Sigmoid colon (tissue), 6 donors: ENCODE measurements at regions not wholly inside any gene's neighbourhood (a gene's known extent, or its start where the extent isn't known, plus 50 kb on each side); places are given as distances from the start of the nearest gene placed in this dataset.

Experiments used
- DNase-seq: peaks from one replicate; pipeline ENCODE4 v3.0.0-alpha.2; 2019
- H3K27ac ChIP-seq, 4 donors: fragments of 200-600 bp; sonication (generic); one replicate each; pipeline ENCODE4 v1.5.1; 2016 to 2019; ENCODE audit warnings: mild to moderate bottlenecking in 1 of 4
- H3K27me3 ChIP-seq, 3 donors: fragments of 200-600 bp; sonication (generic); one replicate each; pipeline ENCODE4 v1.5.1; 2019; ENCODE audit warnings: mild to moderate bottlenecking in 1 of 3
- H3K36me3 ChIP-seq, 4 donors: fragments of 200-600 bp; sonication (generic); one replicate each; pipeline ENCODE4 v1.5.1; 2016 to 2019
- H3K4me1 ChIP-seq, 4 donors: fragments of 200-600 bp; sonication (generic); one replicate each; pipeline ENCODE4 v1.5.1; 2017 to 2019
- H3K4me3 ChIP-seq, 4 donors: fragments of 200-600 bp; sonication (generic); one replicate each; pipeline ENCODE4 v1.5.1; 2017 to 2019; ENCODE audit warnings: mild to moderate bottlenecking in 2 of 4, moderate library complexity in 1 of 4
- H3K9me3 ChIP-seq, 4 donors: fragments of 200-600 bp in 3 of 4; sonication (generic) in 3 of 4; one replicate each; pipeline versions ENCODE4 v1.5.1 to v1.6.1; 2013 to 2019
- EP300 ChIP-seq, 4 donors: sonication (generic); formaldehyde crosslinking; IDR thresholded peaks; one replicate each; pipeline ENCODE4 v1.6.1; 2017; ENCODE audit warnings: antibody characterized with exemption in 4 of 4
- POLR2A ChIP-seq, 2 donors: fragments of 450-650 bp; IDR thresholded peaks; one replicate each; pipeline ENCODE4 v1.6.1; 2016; ENCODE audit warnings: antibody characterized with exemption in 2 of 2, mild to moderate bottlenecking in 2 of 2, moderate library complexity in 2 of 2
- POLR2AphosphoS5 ChIP-seq, 4 donors: sonication (generic); formaldehyde crosslinking; IDR thresholded peaks; one replicate each; pipeline ENCODE4 v1.6.1; 2017; ENCODE audit warnings: antibody characterized with exemption in 4 of 4
- WGBS, 2 donors: extraction: QIAGEN DNeasy Blood & Tissue Kit; methylation state at CpG; one replicate each; pipeline ENCODE4 v1.1.7; 2013; 5-methylcytosine and 5-hydroxymethylcytosine counted together
- intact Hi-C: fragments of 100-400 bp; cut with DNase I; formaldehyde crosslinking; loops from one replicate; pipeline ENCODE4 v1.15.1; 2023
- TF ChIP-seq, protein P1 (sequence below), 4 experiments: fragments of 450-650 bp in 3 of 4; fragments of 200-600 bp in 1 of 4; IDR thresholded peaks; one replicate each; pipeline ENCODE4 v1.5.1; 2016 to 2019; ENCODE audit warnings: antibody characterized with exemption in 4 of 4, mild to moderate bottlenecking in 3 of 4, moderate library complexity in 2 of 4
- donor health status: healthy with polysubstance abuse.
- donor health status: healthy.

DNA sequence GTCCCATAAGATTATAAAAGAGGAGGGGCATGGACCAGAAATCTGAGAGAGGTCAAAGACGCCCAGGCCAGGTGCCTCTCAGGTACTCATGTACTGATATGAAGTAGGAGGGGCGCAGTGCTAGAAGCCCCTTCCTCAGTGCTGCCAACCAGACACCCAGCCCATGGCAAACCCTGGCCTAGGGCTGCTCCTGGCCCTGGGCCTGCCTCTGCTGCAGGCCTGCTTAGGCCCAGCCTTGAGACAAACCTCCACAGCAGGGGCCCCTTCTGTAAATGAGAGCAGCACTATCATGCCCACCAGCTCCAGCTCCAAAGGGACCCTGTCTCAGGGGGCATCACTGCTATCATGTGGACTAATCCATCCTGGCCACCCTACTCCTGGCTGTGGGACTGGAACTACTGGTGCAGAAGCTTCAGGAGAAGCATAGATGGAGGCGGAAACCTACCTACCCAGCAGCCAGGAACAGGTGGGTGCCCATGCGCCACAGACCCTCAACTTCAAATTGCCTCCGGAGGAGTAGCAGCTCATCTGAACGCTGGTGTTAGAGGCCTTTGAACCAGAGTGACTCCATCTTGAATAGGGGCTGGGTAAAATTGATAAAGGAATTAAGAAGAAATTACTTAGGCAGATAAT is 72.4 kb upstream of the LGSN start:
- intact Hi-C loops, result no loop called here
- TF ChIP-seq, protein P1, sequence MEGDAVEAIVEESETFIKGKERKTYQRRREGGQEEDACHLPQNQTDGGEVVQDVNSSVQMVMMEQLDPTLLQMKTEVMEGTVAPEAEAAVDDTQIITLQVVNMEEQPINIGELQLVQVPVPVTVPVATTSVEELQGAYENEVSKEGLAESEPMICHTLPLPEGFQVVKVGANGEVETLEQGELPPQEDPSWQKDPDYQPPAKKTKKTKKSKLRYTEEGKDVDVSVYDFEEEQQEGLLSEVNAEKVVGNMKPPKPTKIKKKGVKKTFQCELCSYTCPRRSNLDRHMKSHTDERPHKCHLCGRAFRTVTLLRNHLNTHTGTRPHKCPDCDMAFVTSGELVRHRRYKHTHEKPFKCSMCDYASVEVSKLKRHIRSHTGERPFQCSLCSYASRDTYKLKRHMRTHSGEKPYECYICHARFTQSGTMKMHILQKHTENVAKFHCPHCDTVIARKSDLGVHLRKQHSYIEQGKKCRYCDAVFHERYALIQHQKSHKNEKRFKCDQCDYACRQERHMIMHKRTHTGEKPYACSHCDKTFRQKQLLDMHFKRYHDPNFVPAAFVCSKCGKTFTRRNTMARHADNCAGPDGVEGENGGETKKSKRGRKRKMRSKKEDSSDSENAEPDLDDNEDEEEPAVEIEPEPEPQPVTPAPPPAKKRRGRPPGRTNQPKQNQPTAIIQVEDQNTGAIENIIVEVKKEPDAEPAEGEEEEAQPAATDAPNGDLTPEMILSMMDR (IDR thresholded peaks at IDR 0.05), result no peak
- no peak for TF ChIP-seq POLR2A (IDR thresholded peaks at IDR 0.05)
- TF ChIP-seq EP300 (IDR thresholded peaks at IDR 0.05), result no peak
- TF ChIP-seq POLR2AphosphoS5 (IDR thresholded peaks at IDR 0.05), result no peak
- H3K4me3 ChIP-seq, result no peak overlapping the region
- no peak overlapping the region for H3K27ac ChIP-seq
- no peaks in the 10 kb centered on the region for H3K9me3 ChIP-seq
- 93 to 96% methylated on average over 6 of the region's 6 CpGs for WGBS, 2 donors
- DNase-seq, result no peak
- H3K36me3 ChIP-seq, result no peaks in the 10 kb centered on the region
- H3K4me1 ChIP-seq, result no peaks in the 10 kb centered on the region
- no peaks in the 10 kb centered on the region for H3K27me3 ChIP-seq

DNA sequence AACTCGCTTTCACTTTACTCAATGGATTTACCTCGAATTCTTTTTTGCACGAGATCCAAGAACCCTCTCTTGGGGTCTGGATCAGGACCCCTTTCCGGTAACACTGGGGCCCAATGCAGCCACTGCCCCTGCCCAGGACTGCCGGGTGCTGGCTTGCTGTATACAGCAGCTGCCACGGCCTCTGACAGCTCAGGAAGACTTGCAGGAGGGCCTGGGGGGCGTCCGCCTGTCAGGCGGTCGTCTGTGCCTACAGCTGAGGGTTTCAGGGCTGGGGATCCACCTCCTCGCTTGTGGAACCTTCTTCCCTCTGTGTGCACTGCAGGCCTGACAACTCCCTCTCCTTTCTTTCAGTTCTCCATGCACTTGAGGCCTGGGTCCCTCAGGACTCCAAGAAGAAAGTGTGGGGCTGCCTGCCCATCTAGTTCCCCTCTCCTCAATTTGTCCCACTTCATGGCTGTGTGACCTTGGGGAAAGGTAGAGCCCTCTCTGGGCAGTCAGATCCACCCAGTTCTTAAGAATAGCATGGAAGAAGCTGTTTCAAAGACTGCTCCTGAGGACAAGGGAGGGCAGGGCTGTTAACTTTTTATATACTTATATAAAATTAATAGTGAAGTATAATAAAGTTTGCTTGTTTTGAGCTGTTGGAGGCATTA is 75.0 kb upstream of the LGSN start:
- WGBS, 2 donors, result 86 to 90% methylated on average over 11 of the region's 11 CpGs
- no peaks in the 10 kb centered on the region for H3K27me3 ChIP-seq

DNA sequence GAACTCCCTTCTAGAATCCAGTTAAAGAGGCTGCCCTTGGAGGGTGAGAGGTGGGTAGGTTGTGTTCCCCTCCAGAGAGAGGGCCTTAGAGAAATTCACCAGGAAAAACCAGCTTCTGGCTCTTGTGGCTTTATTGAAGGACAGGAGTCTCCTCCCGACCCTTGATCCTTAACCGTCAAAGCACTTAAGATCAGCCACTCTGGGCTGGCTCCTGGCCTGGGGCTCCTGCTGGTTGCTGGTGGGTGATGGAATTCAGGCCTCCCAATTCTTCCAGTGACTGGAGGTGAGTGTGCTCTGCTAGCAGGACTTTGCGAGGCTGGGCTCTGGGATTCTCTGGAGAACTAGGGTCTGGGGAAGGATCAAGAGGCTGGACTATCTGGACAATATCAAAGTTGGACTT is 75.6 kb upstream of the LGSN start:
- no peak for TF ChIP-seq POLR2AphosphoS5 (IDR thresholded peaks at IDR 0.05)
- TF ChIP-seq, protein P1 (IDR thresholded peaks at IDR 0.05), result no peak
- TF ChIP-seq EP300 (IDR thresholded peaks at IDR 0.05), result no peak
- TF ChIP-seq POLR2A (IDR thresholded peaks at IDR 0.05), result no peak
- Histone ChIP-seq H3K36me3 (no peaks in the 10 kb centered on the region), H3K9me3 (no peaks in the 10 kb centered on the region), H3K27ac (no peak overlapping the region), H3K4me1 (no peaks in the 10 kb centered on the region), H3K4me3 (no peak overlapping the region), H3K27me3 (no peaks in the 10 kb centered on the region)
- intact Hi-C loops, result no loop called here
- no peak for DNase-seq
- WGBS, 2 donors, result 40 to 75% methylated on average over 3 of the region's 3 CpGs

More for the DNA sequence above, 75.0 kb upstream of the LGSN start:
- intact Hi-C loops, result no loop called here
- Histone ChIP-seq H3K4me3 (no peak overlapping the region), H3K4me1 (no peaks in the 10 kb centered on the region), H3K27ac (no peak overlapping the region), H3K9me3 (no peaks in the 10 kb centered on the region), H3K36me3 (no peaks in the 10 kb centered on the region)
- DNase-seq, result no peak
- TF ChIP-seq POLR2A (IDR thresholded peaks at IDR 0.05) (no peak), POLR2AphosphoS5 (IDR thresholded peaks at IDR 0.05) (no peak), EP300 (IDR thresholded peaks at IDR 0.05) (no peak)
- TF ChIP-seq, protein P1 (IDR thresholded peaks at IDR 0.05), result no peak

DNA sequence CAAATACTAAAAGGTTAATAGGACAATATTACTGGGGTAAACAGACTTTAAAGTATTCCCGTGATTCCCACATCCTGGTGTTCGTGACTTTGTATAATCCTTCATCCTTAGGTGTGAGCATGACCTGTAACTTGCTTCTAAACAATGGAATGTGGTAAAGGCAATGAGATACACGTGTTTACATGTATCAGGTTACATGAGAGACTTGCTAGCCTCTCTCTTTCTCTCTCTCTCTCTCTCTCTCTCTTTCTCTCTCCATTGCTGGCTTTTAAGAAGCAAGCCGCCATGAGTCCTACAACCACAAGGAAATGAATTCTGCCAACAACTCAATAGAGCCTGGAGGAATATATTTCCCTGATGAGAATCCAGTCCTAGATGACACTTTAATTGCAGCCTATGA is 83.9 kb upstream of the LGSN start:
- Histone ChIP-seq H3K27me3 (no peaks in the 10 kb centered on the region), H3K4me3 (no peak overlapping the region), H3K9me3 (no peaks in the 10 kb centered on the region), H3K27ac (no peak overlapping the region), H3K36me3 (no peaks in the 10 kb centered on the region), H3K4me1 (no peaks in the 10 kb centered on the region)
- no peak for TF ChIP-seq POLR2AphosphoS5 (IDR thresholded peaks at IDR 0.05)
- TF ChIP-seq POLR2A (IDR thresholded peaks at IDR 0.05), result no peak
- 74 to 83% methylated on average over 4 of the region's 4 CpGs for WGBS, 2 donors
- intact Hi-C loops, result no loop called here
- no peak for DNase-seq

DNA sequence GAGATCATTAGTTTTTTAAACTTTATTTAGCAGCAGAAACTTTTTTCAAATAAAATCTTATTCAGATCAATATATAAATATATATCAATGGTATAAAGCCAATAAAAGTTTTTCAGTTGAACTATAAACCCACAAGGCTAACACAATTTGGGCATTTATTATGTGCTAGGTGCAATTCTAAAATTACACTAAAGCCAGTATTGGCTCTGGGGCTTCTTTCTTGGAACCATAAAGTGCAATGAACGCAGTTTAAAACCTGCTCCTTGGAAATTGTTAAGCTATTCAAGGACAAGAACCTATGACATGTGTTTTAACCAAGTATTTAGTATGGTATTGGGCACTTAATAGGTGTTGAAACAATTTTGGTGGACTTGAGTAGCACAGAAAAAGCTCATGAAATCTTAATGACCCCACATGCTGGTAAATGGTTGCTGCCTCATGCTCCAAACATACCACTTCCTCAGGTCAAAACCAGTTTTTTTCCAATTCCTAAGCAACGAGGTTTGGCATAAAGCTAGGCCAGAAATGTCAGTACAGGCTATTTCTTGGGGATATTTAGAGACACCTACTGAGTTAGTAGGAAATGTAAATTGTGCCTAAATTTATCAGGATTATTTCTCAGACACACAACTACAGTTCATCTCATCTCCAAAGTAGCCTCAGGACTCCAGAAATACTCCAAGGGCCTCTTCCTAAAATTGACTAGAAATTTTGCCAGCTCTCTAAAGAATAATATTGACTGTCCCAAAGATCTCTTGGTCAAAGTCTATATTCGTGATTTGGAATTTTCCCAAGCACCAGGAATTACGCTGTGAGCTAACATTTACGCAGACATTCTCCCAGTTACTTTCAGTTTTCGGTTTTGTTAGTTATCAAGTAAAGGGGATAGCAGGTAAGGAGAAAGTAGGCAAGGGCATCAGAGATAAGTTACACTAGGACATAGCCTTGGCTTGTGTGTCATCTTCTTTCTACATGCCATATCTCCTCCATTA is 90.9 kb upstream of the LGSN start:
- Histone ChIP-seq H3K27me3 (no peaks in the 10 kb centered on the region), H3K36me3 (no peaks in the 10 kb centered on the region), H3K4me3 (no peak overlapping the region), H3K9me3 (no peaks in the 10 kb centered on the region), H3K4me1 (no peaks in the 10 kb centered on the region), H3K27ac (no peak overlapping the region)
- WGBS, 2 donors, result 18 to 69% methylated on average over 6 of the region's 6 CpGs
- intact Hi-C loops, result no loop called here
- no peak for TF ChIP-seq POLR2A (IDR thresholded peaks at IDR 0.05)
- no peak for TF ChIP-seq POLR2AphosphoS5 (IDR thresholded peaks at IDR 0.05)
- TF ChIP-seq, protein P1 (IDR thresholded peaks at IDR 0.05), result no peak
- TF ChIP-seq EP300 (IDR thresholded peaks at IDR 0.05), result no peak
- DNase-seq, result no peak
